Body of pancreas (tissue), 4 donors: ENCODE measurements at regions not wholly inside any gene's neighbourhood (a gene's known extent, or its start where the extent isn't known, plus 50 kb on each side); places are given as distances from the start of the nearest gene placed in this dataset.

Source experiments
- CTCF ChIP-seq, 7 experiments: fragments of 450-650 bp in 4 of 7; fragments of 200-600 bp in 3 of 7; sonication (generic) in 3 of 7; IDR thresholded peaks; one replicate each; pipeline ENCODE4 v1.5.1; 2016 to 2019; ENCODE audit warnings: antibody characterized with exemption in 7 of 7
- POLR2A ChIP-seq, 3 donors: fragments of 450-650 bp; IDR thresholded peaks; one replicate each; pipeline ENCODE4 v1.6.1; 2016; ENCODE audit warnings: antibody characterized with exemption in 3 of 3, mild to moderate bottlenecking in 2 of 3

- no peak for TF ChIP-seq CTCF (IDR thresholded peaks at IDR 0.05)
- TF ChIP-seq POLR2A (IDR thresholded peaks at IDR 0.05): no peak
These were observed 60.1 kb upstream of the ARID5B start for GRCh38 chr10:61841338-61841875.
